PC-3 (cell line): ENCODE measurements at regions not wholly inside any gene's neighbourhood (a gene's known extent, or its start where the extent isn't known, plus 50 kb on each side); places are given as distances from the start of the nearest gene placed in this dataset.
"Not testable (repeated sequence)": the region's sequence is repeated elsewhere in the genome, so short reads cannot be mapped to it uniquely, and the experiment has no call there.

ENCODE experiments used
- EZH2 ChIP-seq: fragments of 300-600 bp; sonication (generic); IDR thresholded peaks from one replicate; pipeline ENCODE4 v1.6.1; 2017; ENCODE audit warnings: antibody characterized with exemption, mild to moderate bottlenecking, low read length; ENCODE audit not compliant: unreplicated experiment
- EZH2phosphoT487 ChIP-seq: fragments of 300-600 bp; sonication (generic); IDR thresholded peaks from 2 replicates; pipeline ENCODE4 v1.6.1; 2018; ENCODE audit warnings: mild to moderate bottlenecking, antibody characterized with exemption, low read length, borderline replicate concordance
- TF ChIP-seq, protein P1 (sequence below): fragments of 300-600 bp; sonication (generic); conservative IDR thresholded peaks from 2 replicates; pipeline ENCODE4 v1.5.1; 2017; ENCODE audit warnings: antibody characterized with exemption, low read depth, mild to moderate bottlenecking, low read length

GRCh38 chr16:87217802-87218201 lies 99.4 kb downstream of the C16orf95 start:
- TF ChIP-seq, protein P1, sequence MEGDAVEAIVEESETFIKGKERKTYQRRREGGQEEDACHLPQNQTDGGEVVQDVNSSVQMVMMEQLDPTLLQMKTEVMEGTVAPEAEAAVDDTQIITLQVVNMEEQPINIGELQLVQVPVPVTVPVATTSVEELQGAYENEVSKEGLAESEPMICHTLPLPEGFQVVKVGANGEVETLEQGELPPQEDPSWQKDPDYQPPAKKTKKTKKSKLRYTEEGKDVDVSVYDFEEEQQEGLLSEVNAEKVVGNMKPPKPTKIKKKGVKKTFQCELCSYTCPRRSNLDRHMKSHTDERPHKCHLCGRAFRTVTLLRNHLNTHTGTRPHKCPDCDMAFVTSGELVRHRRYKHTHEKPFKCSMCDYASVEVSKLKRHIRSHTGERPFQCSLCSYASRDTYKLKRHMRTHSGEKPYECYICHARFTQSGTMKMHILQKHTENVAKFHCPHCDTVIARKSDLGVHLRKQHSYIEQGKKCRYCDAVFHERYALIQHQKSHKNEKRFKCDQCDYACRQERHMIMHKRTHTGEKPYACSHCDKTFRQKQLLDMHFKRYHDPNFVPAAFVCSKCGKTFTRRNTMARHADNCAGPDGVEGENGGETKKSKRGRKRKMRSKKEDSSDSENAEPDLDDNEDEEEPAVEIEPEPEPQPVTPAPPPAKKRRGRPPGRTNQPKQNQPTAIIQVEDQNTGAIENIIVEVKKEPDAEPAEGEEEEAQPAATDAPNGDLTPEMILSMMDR: not testable (repeated sequence)
- not testable (repeated sequence) for TF ChIP-seq EZH2phosphoT487, EZH2
